Hepatocyte (in vitro differentiated cells): ENCODE measurements at regions not wholly inside any gene's neighbourhood (a gene's known extent, or its start where the extent isn't known, plus 50 kb on each side); places are given as distances from the start of the nearest gene placed in this dataset.

Source experiments
- DNase-seq: peaks from one replicate; pipeline ENCODE4 v3.0.0-alpha.2; 2016; ENCODE audit warnings: low spot score
- H2AFZ ChIP-seq: fragments of 200-600 bp; sonication (generic); 2 replicates; pipeline ENCODE4 v1.6.0; 2016; ENCODE audit warnings: antibody characterized with exemption, mild to moderate bottlenecking
- H3K27ac ChIP-seq: fragments of 200-600 bp; sonication (generic); 2 replicates; pipeline ENCODE4 v1.5.1; 2016; ENCODE audit warnings: mild to moderate bottlenecking
- H3K27me3 ChIP-seq: fragments of 200-600 bp; sonication (generic); 2 replicates; pipeline ENCODE4 v1.6.1; 2016
- H3K36me3 ChIP-seq: fragments of 200-600 bp; sonication (generic); replicated peaks from 2 replicates; pipeline ENCODE4 v1.5.1; 2016; ENCODE audit warnings: low read depth; ENCODE audit not compliant: insufficient read depth
- H3K4me1 ChIP-seq: fragments of 200-600 bp; sonication (generic); 2 replicates; pipeline ENCODE4 v1.5.1; 2016; ENCODE audit warnings: mild to moderate bottlenecking, moderate library complexity; ENCODE audit not compliant: insufficient read depth
- H3K4me2 ChIP-seq: fragments of 200-600 bp; sonication (generic); 2 replicates; pipeline ENCODE4 v1.6.0; 2016
- H3K4me3 ChIP-seq: fragments of 200-600 bp; sonication (generic); 2 replicates; pipeline ENCODE4 v1.5.1; 2016; ENCODE audit warnings: mild to moderate bottlenecking
- H3K79me2 ChIP-seq: fragments of 200-600 bp; sonication (generic); 2 replicates; pipeline ENCODE4 v1.6.0; 2017; ENCODE audit warnings: mild to moderate bottlenecking
- H3K9me2 ChIP-seq: fragments of 200-600 bp; sonication (generic); replicated peaks from 2 replicates; pipeline ENCODE4 v1.6.0; 2017; ENCODE audit warnings: mild to moderate bottlenecking; ENCODE audit not compliant: insufficient read depth
- H3K9me3 ChIP-seq: fragments of 200-600 bp; sonication (generic); 2 replicates; pipeline ENCODE4 v1.5.1; 2016; ENCODE audit warnings: low read depth, mild to moderate bottlenecking
- H4K20me1 ChIP-seq: fragments of 200-600 bp; sonication (generic); 2 replicates; pipeline ENCODE4 v1.6.0; 2016; ENCODE audit warnings: mild to moderate bottlenecking; ENCODE audit not compliant: insufficient read depth, poor library complexity, severe bottlenecking
- EZH2 ChIP-seq: fragments of 200-600 bp; sonication (generic); IDR thresholded peaks from 2 replicates; pipeline ENCODE4 v1.6.1; 2016; ENCODE audit warnings: antibody characterized with exemption, mild to moderate bottlenecking, borderline replicate concordance
- EZH2phosphoT487 ChIP-seq: fragments of 200-600 bp; sonication (generic); IDR thresholded peaks from one replicate; pipeline ENCODE4 v1.6.1; 2018; ENCODE audit warnings: antibody characterized with exemption, mild to moderate bottlenecking, low read depth, moderate library complexity; ENCODE audit not compliant: unreplicated experiment, severe bottlenecking
- WGBS: methylation state at CpG from one replicate; pipeline ENCODE4 v1.1.6; 2016; ENCODE audit warnings: low lambda C conversion rate; ENCODE audit errors: missing lambda C conversion rate; 5-methylcytosine and 5-hydroxymethylcytosine counted together
- TF ChIP-seq, protein P1 (sequence below): fragments of 200-600 bp; sonication (generic); IDR thresholded peaks from 2 replicates; pipeline ENCODE4 v1.5.1; 2016; ENCODE audit warnings: antibody characterized with exemption, mild to moderate bottlenecking; ENCODE audit not compliant: poor library complexity

DNA sequence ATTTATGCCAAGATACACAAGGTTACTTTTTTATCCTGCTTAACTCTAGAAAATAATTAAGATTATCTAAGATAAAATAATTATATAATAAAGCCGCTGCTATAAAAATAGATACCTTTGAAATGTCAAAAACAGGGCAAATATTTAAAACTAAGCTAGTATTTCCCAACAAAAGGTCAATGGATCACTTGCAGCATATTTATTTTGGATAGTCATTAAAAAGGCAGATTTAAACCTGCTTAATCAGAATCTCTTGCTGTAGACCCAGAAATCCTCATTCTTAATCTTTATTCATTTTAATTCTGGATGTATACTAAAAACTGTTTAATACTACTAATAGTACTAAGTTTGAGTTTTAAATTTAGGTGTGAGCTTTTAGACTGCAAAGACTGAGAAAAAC, 139.0 kb upstream of the CWC22 start:
- no peaks in the 10 kb centered on the region for H3K9me3 ChIP-seq
- WGBS: 84% methylated on average over 1 of the region's 1 CpG
- H3K9me2 ChIP-seq: no peaks in the 10 kb centered on the region
- H3K27me3 ChIP-seq: no peaks in the 10 kb centered on the region
- no peak overlapping the region for H3K4me2 ChIP-seq
- H2AFZ ChIP-seq: no peak overlapping the region
- TF ChIP-seq, protein P1, sequence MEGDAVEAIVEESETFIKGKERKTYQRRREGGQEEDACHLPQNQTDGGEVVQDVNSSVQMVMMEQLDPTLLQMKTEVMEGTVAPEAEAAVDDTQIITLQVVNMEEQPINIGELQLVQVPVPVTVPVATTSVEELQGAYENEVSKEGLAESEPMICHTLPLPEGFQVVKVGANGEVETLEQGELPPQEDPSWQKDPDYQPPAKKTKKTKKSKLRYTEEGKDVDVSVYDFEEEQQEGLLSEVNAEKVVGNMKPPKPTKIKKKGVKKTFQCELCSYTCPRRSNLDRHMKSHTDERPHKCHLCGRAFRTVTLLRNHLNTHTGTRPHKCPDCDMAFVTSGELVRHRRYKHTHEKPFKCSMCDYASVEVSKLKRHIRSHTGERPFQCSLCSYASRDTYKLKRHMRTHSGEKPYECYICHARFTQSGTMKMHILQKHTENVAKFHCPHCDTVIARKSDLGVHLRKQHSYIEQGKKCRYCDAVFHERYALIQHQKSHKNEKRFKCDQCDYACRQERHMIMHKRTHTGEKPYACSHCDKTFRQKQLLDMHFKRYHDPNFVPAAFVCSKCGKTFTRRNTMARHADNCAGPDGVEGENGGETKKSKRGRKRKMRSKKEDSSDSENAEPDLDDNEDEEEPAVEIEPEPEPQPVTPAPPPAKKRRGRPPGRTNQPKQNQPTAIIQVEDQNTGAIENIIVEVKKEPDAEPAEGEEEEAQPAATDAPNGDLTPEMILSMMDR: no peak
- no peak for TF ChIP-seq EZH2phosphoT487
- no peak for TF ChIP-seq EZH2
- DNase-seq: no peak
- H3K79me2 ChIP-seq: no peaks in the 10 kb centered on the region
- H3K27ac ChIP-seq: no peak overlapping the region
- H3K4me3 ChIP-seq: no peak overlapping the region
- no peaks in the 10 kb centered on the region for H3K4me1 ChIP-seq
- H3K36me3 ChIP-seq: no peaks in the 10 kb centered on the region
- H4K20me1 ChIP-seq: no peaks in the 10 kb centered on the region

DNA sequence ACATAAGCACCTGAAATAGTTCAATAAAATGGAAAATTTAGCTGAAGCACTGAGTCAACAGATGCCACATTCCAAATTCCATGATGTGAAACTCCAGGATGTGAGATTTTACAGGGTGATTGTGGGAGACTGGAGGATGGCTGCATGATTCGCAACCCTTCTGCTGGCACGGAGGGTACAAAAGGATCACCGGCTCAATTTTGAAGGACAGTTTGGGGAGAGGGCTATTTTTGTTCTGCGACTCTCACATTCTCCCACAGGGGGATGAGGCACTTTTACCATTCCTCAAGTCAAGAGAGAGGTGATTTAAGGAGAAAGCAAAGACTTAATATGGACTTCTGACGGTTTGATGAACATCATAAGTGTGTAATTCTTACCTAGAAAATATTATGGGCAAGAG, 138.1 kb upstream of the CWC22 start:
- no peak overlapping the region for H3K4me2 ChIP-seq
- no peak overlapping the region for H2AFZ ChIP-seq
- no peaks in the 10 kb centered on the region for H3K9me3 ChIP-seq
- H3K9me2 ChIP-seq: no peaks in the 10 kb centered on the region
- H3K79me2 ChIP-seq: no peaks in the 10 kb centered on the region
- H3K27me3 ChIP-seq: no peaks in the 10 kb centered on the region
- TF ChIP-seq EZH2 (no peak), EZH2phosphoT487 (no peak)
- TF ChIP-seq, protein P1: no peak
- 89% methylated on average over 5 of the region's 5 CpGs for WGBS
- H4K20me1 ChIP-seq: no peaks in the 10 kb centered on the region
- H3K36me3 ChIP-seq: no peaks in the 10 kb centered on the region
- H3K4me1 ChIP-seq: no peaks in the 10 kb centered on the region
- no peak overlapping the region for H3K27ac ChIP-seq
- no peak overlapping the region for H3K4me3 ChIP-seq
- no peak for DNase-seq

DNA sequence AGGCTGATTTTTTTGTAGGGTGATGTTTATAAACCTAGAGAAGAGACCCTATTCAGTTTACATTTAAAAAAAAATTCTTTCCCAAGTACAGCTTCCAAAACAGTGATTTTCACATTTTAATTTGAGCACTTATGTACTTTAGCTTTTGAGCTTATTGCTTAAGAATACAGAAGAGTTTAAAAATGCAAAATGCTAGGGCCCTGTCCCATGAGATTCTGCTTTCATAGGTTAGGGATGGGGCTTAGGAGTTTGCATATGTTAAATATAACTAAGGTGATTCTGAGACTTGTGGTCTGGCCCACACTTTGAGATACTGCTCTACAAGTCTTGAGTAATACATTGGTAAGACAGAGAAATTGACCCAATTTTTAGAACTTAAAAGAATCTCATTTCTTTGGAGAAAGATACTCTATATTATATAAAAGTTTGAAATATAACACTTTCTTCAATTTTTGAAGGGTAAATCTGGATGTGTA, 137.3 kb upstream of the CWC22 start:
- H3K36me3 ChIP-seq: no peaks in the 10 kb centered on the region
- no peak overlapping the region for H3K4me2 ChIP-seq
- no peaks in the 10 kb centered on the region for H3K9me3 ChIP-seq
- H3K79me2 ChIP-seq: no peaks in the 10 kb centered on the region
- H4K20me1 ChIP-seq: no peaks in the 10 kb centered on the region
- H3K4me3 ChIP-seq: no peak overlapping the region
- no peaks in the 10 kb centered on the region for H3K4me1 ChIP-seq
- H3K27me3 ChIP-seq: no peaks in the 10 kb centered on the region
- no peaks in the 10 kb centered on the region for H3K9me2 ChIP-seq
- no peak overlapping the region for H3K27ac ChIP-seq
- TF ChIP-seq EZH2phosphoT487: no peak
- TF ChIP-seq EZH2: no peak
- TF ChIP-seq, protein P1: no peak
- H2AFZ ChIP-seq: no peak overlapping the region
- no peak for DNase-seq

DNA sequence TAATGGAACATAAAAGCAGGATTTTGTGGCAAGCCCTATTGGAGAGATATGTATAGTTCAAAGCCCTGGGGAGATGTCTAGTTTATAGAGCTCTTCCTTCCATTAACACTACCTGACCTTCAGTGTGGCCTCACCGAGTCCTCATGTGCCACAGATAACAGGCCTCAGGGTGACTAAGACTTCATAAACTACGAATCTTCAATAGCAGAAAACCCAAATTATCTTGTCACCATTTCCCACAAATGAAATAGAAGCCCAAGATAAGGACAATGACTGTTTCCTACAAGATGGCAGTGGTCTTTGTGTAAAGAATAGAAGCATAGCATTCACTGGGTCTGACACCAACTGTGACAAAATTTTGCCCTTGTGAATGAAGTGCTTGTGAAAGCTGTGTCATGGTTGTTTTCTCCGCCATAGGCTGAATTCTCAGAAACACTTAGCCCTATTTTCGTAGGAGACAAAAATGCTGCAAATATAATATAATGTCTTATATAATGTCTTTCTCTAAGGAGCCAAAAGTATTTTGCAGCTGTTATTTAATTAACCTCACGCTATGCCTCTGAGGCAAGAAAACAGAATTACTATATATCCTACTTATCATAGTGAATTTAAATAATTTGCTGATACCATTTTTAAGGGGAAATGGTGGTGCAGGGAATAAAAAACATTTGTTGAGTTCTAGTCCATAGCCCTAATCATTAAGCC, 136.7 kb upstream of the CWC22 start:
- Histone ChIP-seq H3K9me2 (no peaks in the 10 kb centered on the region), H3K4me1 (no peaks in the 10 kb centered on the region), H3K36me3 (no peaks in the 10 kb centered on the region), H4K20me1 (no peaks in the 10 kb centered on the region), H3K27ac (no peak overlapping the region), H3K27me3 (no peaks in the 10 kb centered on the region), H3K4me2 (no peak overlapping the region), H3K9me3 (no peaks in the 10 kb centered on the region), H3K4me3 (no peak overlapping the region), H3K79me2 (no peaks in the 10 kb centered on the region), H2AFZ (no peak overlapping the region)
- WGBS: 79% methylated on average over 5 of the region's 5 CpGs
- TF ChIP-seq EZH2 (no peak), EZH2phosphoT487 (no peak)
- TF ChIP-seq, protein P1: no peak
- no peak for DNase-seq
